ENCODE measurements at regions not wholly inside any gene's neighbourhood (a gene's known extent, or its start where the extent isn't known, plus 50 kb on each side); places are given as distances from the start of the nearest gene placed in this dataset.

DNA sequence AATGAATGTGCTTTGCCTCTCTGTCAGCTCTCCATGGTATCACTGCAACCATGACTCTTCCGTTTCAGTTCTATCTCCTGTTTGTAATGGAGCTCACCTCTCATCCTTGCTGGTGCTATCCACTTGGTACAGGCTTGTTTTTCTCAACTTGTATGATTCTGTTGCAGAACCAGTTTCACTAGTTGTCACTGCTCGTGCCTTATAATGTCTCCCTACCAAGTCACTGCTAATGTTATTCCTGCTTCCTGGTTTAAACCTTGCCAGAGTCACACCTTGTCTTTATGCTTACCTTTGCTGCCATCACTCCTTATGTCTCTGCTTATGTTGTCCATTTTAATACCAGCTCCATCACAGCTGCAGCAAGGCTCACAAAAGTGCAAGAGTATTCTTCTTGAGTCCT is 1191.0 kb upstream of the LRRTM1 start:
- no peak for DNase-seq (ENCODE audit: low read depth in 4 of 6, low spot score in 6 of 6)
- Histone ChIP-seq H3K27ac (ENCODE audit: low read depth, low read length) (no peak overlapping the region), H3K36me3 (ENCODE audit: control insufficient read depth, insufficient read depth, low read length) (no peaks in the 10 kb centered on the region), H3K27me3 (ENCODE audit: control insufficient read depth, insufficient read depth, low read length) (no peaks in the 10 kb centered on the region), H3K4me1 (ENCODE audit: control insufficient read depth, insufficient read depth, low read length) (no peaks in the 10 kb centered on the region), H3K4me3 (ENCODE audit: low read depth, low read length) (no peak overlapping the region), H3K9me3 (ENCODE audit: control insufficient read depth, insufficient read depth, low read length) (no peaks in the 10 kb centered on the region)
- WGBS (ENCODE audit: insufficient coverage) = 90% methylated on average over 2 of the region's 2 CpGs

DNA sequence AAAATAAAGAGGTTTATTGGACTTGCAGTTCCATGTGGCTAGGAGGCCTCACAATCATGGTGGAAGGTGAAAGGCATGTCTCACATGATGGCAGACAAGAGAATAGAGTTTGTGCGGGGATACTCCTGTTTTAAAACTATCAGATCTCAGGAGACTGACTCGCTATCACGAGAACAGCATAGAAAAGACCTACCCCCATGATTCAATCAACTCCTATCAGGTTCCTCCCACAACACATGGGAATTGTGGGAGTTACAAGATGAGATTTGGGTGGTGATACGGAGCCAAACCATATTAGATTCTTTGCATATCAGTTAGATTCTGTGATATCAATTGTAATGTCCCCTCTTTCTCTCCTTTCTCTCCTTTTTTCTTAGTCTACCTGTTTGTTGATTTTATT is 1178.7 kb upstream of the LRRTM1 start:
- no CpG with 5 or more reads among the region's 4 CpGs for WGBS (ENCODE audit: insufficient coverage)
- DNase-seq (ENCODE audit: low read depth in 4 of 6, low spot score in 6 of 6) = no peak
- Histone ChIP-seq H3K9me3 (ENCODE audit: control insufficient read depth, insufficient read depth, low read length) (no peaks in the 10 kb centered on the region), H3K4me3 (ENCODE audit: low read depth, low read length) (no peak overlapping the region), H3K4me1 (ENCODE audit: control insufficient read depth, insufficient read depth, low read length) (no peaks in the 10 kb centered on the region), H3K27ac (ENCODE audit: low read depth, low read length) (no peak overlapping the region), H3K36me3 (ENCODE audit: control insufficient read depth, insufficient read depth, low read length) (no peaks in the 10 kb centered on the region), H3K27me3 (ENCODE audit: control insufficient read depth, insufficient read depth, low read length) (no peaks in the 10 kb centered on the region)

DNA sequence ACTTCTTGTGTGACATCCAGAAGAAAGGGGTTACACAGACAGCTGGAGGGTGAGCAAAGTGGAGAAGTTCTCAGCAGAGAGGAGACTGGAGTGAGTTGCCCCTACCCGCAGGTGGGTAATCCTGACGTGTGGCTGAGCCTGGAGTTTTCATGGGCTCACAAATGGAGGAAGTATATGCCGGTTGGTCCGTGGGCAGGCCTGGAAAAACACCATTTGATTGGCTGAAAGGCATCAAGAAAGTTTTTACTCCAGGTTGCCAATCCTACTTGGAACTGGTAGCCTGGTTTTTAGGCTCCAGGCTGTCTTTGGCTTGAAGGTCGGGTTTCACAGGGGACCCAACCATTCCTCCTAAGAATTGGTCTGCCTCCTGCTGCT is 1177.4 kb upstream of the LRRTM1 start:
- H3K36me3 ChIP-seq (ENCODE audit: control insufficient read depth, insufficient read depth, low read length) = no peaks in the 10 kb centered on the region
- no peaks in the 10 kb centered on the region for H3K9me3 ChIP-seq (ENCODE audit: control insufficient read depth, insufficient read depth, low read length)
- WGBS (ENCODE audit: insufficient coverage) = 92% methylated on average over 4 of the region's 5 CpGs
- H3K4me3 ChIP-seq (ENCODE audit: low read depth, low read length) = no peak overlapping the region
- H3K27ac ChIP-seq (ENCODE audit: low read depth, low read length) = no peak overlapping the region
- DNase-seq (ENCODE audit: low read depth in 4 of 6, low spot score in 6 of 6) = no peak
- no peaks in the 10 kb centered on the region for H3K4me1 ChIP-seq (ENCODE audit: control insufficient read depth, insufficient read depth, low read length)
- H3K27me3 ChIP-seq (ENCODE audit: control insufficient read depth, insufficient read depth, low read length) = no peaks in the 10 kb centered on the region

DNA sequence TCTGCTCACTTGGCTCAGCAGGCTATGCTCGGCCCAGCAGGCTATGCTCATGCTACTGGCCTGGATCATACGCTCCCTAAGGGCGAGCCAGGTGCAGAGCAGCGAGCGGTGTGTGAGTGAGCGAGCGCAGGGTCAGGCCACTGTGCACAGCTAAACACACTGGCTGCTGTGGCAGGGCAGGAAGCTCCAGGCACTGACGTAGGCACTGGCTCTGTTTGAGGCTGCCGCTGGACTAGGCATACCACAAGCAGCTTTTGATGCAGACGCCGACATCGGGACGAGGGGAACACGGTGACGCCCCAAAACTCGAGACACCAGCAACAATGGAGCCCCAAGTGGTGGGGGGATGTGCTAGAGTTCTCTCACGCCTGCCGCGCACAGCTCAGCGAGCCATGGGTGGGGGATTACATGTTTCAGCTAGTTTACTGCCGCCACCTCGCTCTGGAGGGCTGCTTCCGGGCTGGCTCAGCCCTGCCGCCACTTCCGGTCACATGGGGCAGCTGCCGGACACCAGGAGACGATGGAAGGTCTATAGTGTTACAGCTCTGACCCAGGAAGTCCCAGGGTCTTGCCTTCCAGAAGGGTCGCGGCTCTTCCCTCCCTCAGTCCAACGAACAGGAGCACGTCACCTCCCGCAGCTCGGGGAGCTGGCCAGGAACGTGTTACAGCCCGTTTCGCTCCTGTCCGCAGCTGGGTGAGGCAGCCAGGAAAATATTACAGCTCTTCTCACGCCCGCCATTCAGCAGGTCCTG is 1176.9 kb upstream of the LRRTM1 start:
- DNase-seq (ENCODE audit: low read depth in 4 of 6, low spot score in 6 of 6) = no peak
- no peak overlapping the region for H3K4me3 ChIP-seq (ENCODE audit: low read depth, low read length)
- 95% methylated on average over 39 of the region's 39 CpGs for WGBS (ENCODE audit: insufficient coverage)

DNA sequence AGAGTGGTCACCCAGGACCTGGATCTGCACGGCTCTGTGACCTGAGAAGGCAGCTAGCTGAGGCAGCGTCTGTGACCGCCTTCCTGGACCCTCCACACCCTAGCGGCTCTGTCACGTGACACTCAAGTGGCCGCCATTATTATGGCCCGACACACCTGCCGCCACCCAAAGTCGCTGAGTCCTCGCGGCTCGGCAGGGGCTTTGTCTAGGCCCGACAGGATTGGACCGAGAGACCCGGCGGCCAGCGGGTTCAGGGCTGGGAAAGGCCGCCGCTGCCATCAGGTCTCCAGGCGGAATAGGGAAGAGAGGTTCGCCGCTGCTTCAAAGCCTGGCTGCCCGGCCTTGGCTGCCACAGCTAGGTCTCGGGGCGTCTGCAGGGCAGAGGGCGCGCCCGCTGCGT is 1162.5 kb upstream of the LRRTM1 start:
- no peak for DNase-seq (ENCODE audit: low read depth in 4 of 6, low spot score in 6 of 6)

More for the DNA sequence above, 1176.9 kb upstream of the LRRTM1 start:
- no peaks in the 10 kb centered on the region for H3K4me1 ChIP-seq (ENCODE audit: control insufficient read depth, insufficient read depth, low read length)
- no peaks in the 10 kb centered on the region for H3K27me3 ChIP-seq (ENCODE audit: control insufficient read depth, insufficient read depth, low read length)
- no peaks in the 10 kb centered on the region for H3K9me3 ChIP-seq (ENCODE audit: control insufficient read depth, insufficient read depth, low read length)
- H3K36me3 ChIP-seq (ENCODE audit: control insufficient read depth, insufficient read depth, low read length) = no peaks in the 10 kb centered on the region
- no peak overlapping the region for H3K27ac ChIP-seq (ENCODE audit: low read depth, low read length)

DNA sequence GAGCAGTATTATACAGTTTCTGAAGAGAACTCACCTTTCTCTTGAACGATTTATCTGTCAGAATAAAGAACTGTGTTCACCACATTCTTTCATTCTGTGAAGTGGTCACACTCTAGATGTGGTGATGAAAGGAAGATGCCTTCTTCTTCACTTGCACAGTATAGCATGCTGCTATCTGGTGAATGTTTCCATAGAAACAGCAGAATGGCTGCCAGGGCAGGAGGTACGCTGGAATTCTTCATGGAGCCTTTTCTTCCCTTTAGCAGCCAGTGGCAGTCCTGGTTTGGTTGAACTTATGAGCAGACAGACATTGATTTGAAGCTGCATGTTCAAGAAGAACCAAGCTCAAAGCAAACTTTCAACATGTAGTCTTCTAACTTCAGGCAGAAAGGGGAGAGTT is 1157.9 kb upstream of the LRRTM1 start:
- 9% methylated on average over 1 of the region's 2 CpGs for WGBS (ENCODE audit: insufficient coverage)
- no peaks in the 10 kb centered on the region for H3K27me3 ChIP-seq (ENCODE audit: control insufficient read depth, insufficient read depth, low read length)
- peak in 2 of 6 donors; percentile 24 to 43 for DNase-seq (ENCODE audit: low read depth in 4 of 6, low spot score in 6 of 6)
- no peaks in the 10 kb centered on the region for H3K9me3 ChIP-seq (ENCODE audit: control insufficient read depth, insufficient read depth, low read length)
- no peaks in the 10 kb centered on the region for H3K4me1 ChIP-seq (ENCODE audit: control insufficient read depth, insufficient read depth, low read length)
- H3K36me3 ChIP-seq (ENCODE audit: control insufficient read depth, insufficient read depth, low read length) = no peaks in the 10 kb centered on the region
- no peak overlapping the region for H3K27ac ChIP-seq (ENCODE audit: low read depth, low read length)
- H3K4me3 ChIP-seq (ENCODE audit: low read depth, low read length) = no peak overlapping the region

More for the DNA sequence above, 1162.5 kb upstream of the LRRTM1 start:
- no peaks in the 10 kb centered on the region for H3K9me3 ChIP-seq (ENCODE audit: control insufficient read depth, insufficient read depth, low read length)
- H3K4me1 ChIP-seq (ENCODE audit: control insufficient read depth, insufficient read depth, low read length) = no peaks in the 10 kb centered on the region
- H3K36me3 ChIP-seq (ENCODE audit: control insufficient read depth, insufficient read depth, low read length) = no peaks in the 10 kb centered on the region
- H3K27ac ChIP-seq (ENCODE audit: low read depth, low read length) = no peak overlapping the region
- H3K4me3 ChIP-seq (ENCODE audit: low read depth, low read length) = no peak overlapping the region
- 96% methylated on average over 29 of the region's 29 CpGs for WGBS (ENCODE audit: insufficient coverage)
- H3K27me3 ChIP-seq (ENCODE audit: control insufficient read depth, insufficient read depth, low read length) = no peaks in the 10 kb centered on the region

DNA sequence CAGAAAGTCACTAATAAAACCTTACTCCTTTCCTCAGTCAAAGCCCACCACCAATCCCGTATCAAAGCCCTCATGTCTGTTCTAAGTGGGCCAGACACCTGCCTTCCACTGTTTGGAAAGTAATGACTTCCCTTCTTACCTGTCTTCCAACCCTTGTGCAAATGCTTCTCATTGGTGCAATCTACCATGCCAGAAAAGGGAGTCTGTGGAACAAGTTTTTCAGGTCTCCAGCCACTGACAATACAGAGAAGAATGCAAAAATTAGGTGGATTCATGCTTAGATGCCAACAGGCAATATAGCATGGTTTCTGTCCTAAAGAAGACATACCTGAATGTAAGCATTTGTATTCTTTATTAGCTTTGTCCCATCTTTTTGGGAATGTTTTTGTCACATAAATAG is 1140.6 kb upstream of the LRRTM1 start:
- no peaks in the 10 kb centered on the region for H3K27me3 ChIP-seq (ENCODE audit: control insufficient read depth, insufficient read depth, low read length)
- H3K4me1 ChIP-seq (ENCODE audit: control insufficient read depth, insufficient read depth, low read length) = no peaks in the 10 kb centered on the region

DNA sequence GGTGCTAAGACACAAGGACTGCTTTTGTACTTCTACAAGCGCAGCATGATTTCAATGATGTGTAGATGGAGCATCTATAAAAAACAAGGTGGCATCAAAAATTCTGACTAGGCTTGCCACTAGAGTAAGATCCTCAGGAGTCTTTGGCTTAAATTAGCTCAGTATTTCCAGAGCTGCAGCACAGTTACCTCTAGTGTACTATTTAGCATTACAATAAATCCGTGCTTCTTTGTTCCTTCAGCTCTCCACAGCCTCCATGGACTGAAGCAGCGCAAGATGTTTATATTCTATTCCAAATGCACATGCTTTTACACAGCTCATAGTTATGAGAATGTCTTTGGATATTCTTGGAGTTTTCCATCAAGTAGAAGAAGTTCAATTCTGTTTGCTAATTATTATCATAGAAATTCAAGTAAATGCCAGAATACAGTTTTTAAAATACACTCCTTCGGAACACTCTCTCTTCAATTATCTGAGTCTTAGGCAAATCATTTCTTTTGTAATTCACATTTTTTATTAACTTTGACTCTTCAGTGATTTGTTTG is 1133.0 kb upstream of the LRRTM1 start:
- H3K27ac ChIP-seq (ENCODE audit: low read depth, low read length) = no peak overlapping the region
- H3K9me3 ChIP-seq (ENCODE audit: control insufficient read depth, insufficient read depth, low read length) = no peaks in the 10 kb centered on the region
- H3K36me3 ChIP-seq (ENCODE audit: control insufficient read depth, insufficient read depth, low read length) = no peaks in the 10 kb centered on the region
- DNase-seq (ENCODE audit: low read depth in 4 of 6, low spot score in 6 of 6) = no peak
- H3K4me1 ChIP-seq (ENCODE audit: control insufficient read depth, insufficient read depth, low read length) = no peaks in the 10 kb centered on the region
- H3K4me3 ChIP-seq (ENCODE audit: low read depth, low read length) = no peak overlapping the region
- H3K27me3 ChIP-seq (ENCODE audit: control insufficient read depth, insufficient read depth, low read length) = no peaks in the 10 kb centered on the region
- 50% methylated on average over 2 of the region's 4 CpGs for WGBS (ENCODE audit: insufficient coverage)

More for the DNA sequence above, 1140.6 kb upstream of the LRRTM1 start:
- Histone ChIP-seq H3K9me3 (ENCODE audit: control insufficient read depth, insufficient read depth, low read length) (no peaks in the 10 kb centered on the region), H3K36me3 (ENCODE audit: control insufficient read depth, insufficient read depth, low read length) (no peaks in the 10 kb centered on the region), H3K27ac (ENCODE audit: low read depth, low read length) (no peak overlapping the region), H3K4me3 (ENCODE audit: low read depth, low read length) (no peak overlapping the region)
- DNase-seq (ENCODE audit: low read depth in 4 of 6, low spot score in 6 of 6) = no peak
- WGBS (ENCODE audit: insufficient coverage) = 67% methylated on average over 1 of the region's 1 CpG

DNA sequence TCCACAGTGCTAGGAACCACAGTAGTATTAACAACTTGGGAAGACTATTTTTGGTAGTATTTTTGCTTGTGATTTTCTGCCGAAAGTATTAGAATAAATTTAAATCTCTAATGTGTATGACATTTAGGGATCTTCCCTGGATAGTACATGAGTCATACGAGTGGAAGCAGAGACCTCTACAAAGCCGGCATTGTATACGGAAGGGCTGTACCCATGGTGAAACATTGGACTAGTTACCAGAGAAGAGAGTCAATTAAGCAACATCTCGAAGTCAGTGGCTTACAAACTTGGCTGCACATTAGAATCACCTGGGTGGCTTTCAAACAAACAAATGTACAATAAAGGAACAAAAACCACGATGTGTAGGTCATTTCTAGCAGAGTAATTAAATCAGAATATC is 1131.7 kb upstream of the LRRTM1 start:
- peak in 1 of 6 donors; percentile 1 for DNase-seq (ENCODE audit: low read depth in 4 of 6, low spot score in 6 of 6)
- H3K36me3 ChIP-seq (ENCODE audit: control insufficient read depth, insufficient read depth, low read length) = no peaks in the 10 kb centered on the region
- H3K4me3 ChIP-seq (ENCODE audit: low read depth, low read length) = no peak overlapping the region
- H3K4me1 ChIP-seq (ENCODE audit: control insufficient read depth, insufficient read depth, low read length) = no peaks in the 10 kb centered on the region
- no peaks in the 10 kb centered on the region for H3K27me3 ChIP-seq (ENCODE audit: control insufficient read depth, insufficient read depth, low read length)
- H3K27ac ChIP-seq (ENCODE audit: low read depth, low read length) = no peak overlapping the region
- WGBS (ENCODE audit: insufficient coverage) = 76% methylated on average over 4 of the region's 6 CpGs
- no peaks in the 10 kb centered on the region for H3K9me3 ChIP-seq (ENCODE audit: control insufficient read depth, insufficient read depth, low read length)

DNA sequence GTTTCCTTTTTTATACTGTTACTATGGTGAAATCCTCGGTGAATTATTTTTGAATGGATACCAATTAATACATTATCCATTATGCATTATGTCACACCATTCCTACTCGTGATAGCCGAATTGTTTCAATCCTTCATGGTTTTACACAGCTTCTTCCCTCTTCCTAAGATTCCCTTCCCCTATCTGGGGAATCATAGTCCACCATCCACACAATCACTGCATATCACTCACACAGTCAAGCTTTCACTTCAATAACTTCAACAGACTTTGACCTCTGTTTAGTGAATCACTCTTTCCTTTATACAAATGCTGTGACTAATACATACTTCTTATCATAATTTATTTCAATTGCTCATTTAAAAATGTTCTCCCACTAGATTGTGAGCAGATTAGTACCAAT is 1108.1 kb upstream of the LRRTM1 start:
- Histone ChIP-seq H3K27me3 (ENCODE audit: control insufficient read depth, insufficient read depth, low read length) (no peaks in the 10 kb centered on the region), H3K4me3 (ENCODE audit: low read depth, low read length) (no peak overlapping the region), H3K27ac (ENCODE audit: low read depth, low read length) (no peak overlapping the region), H3K9me3 (ENCODE audit: control insufficient read depth, insufficient read depth, low read length) (no peaks in the 10 kb centered on the region), H3K36me3 (ENCODE audit: control insufficient read depth, insufficient read depth, low read length) (no peaks in the 10 kb centered on the region), H3K4me1 (ENCODE audit: control insufficient read depth, insufficient read depth, low read length) (no peaks in the 10 kb centered on the region)
- no peak for DNase-seq (ENCODE audit: low read depth in 4 of 6, low spot score in 6 of 6)
- WGBS (ENCODE audit: insufficient coverage) = 86% methylated on average over 2 of the region's 3 CpGs
